ENCODE measurements at regions not wholly inside any gene's neighbourhood (a gene's known extent, or its start where the extent isn't known, plus 50 kb on each side); places are given as distances from the start of the nearest gene placed in this dataset.
"Not testable (repeated sequence)": the region's sequence is repeated elsewhere in the genome, so short reads cannot be mapped to it uniquely, and the experiment has no call there.

- ATAC-seq (ENCODE audit: low FRiP score in 2 of 2) (no peak), DNase-seq (no peak)
- 33 to 57% methylated on average over 2 of the region's 2 CpGs for WGBS, 2 donors
- Histone ChIP-seq H3K9me3 (no peaks in the 10 kb centered on the region), H3K4me3 (no peak overlapping the region), H3K27ac (no peak overlapping the region), H3K36me3 (no peaks in the 10 kb centered on the region), H3K4me1 (no peaks in the 10 kb centered on the region), H3K27me3 (no peaks in the 10 kb centered on the region)
- TF ChIP-seq POLR2AphosphoS5 (IDR thresholded peaks at IDR 0.05) (no peak), EP300 (IDR thresholded peaks at IDR 0.05) (no peak), POLR2A (IDR thresholded peaks at IDR 0.05) (no peak), CTCF (IDR thresholded peaks at IDR 0.05) (no peak)
These were observed 88.6 kb upstream of the FRMPD3 start for GRCh38 chrX:107360788-107361360.

GRCh38 chrX:107370185-107370584 is 79.3 kb upstream of the FRMPD3 start:
- not testable (repeated sequence) for H3K4me1 ChIP-seq; ATAC-seq (ENCODE audit: low FRiP score in 2 of 2); H3K36me3 ChIP-seq; DNase-seq; H3K27me3 ChIP-seq; H3K4me3 ChIP-seq; H3K27ac ChIP-seq; H3K9me3 ChIP-seq
- 87 to 90% methylated on average over 2 to 3 of the region's 3 CpGs for WGBS, 2 donors

- H3K9me3 ChIP-seq = no peaks in the 10 kb centered on the region
- DNase-seq = no peak
- ATAC-seq (ENCODE audit: low FRiP score in 2 of 2) = no peak
- no peaks in the 10 kb centered on the region for H3K27me3 ChIP-seq
- no peak for TF ChIP-seq EP300 (IDR thresholded peaks at IDR 0.05)
- TF ChIP-seq POLR2A (IDR thresholded peaks at IDR 0.05) = no peak
- no peak for TF ChIP-seq CTCF (IDR thresholded peaks at IDR 0.05)
- no peak for TF ChIP-seq POLR2AphosphoS5 (IDR thresholded peaks at IDR 0.05)
- no peaks in the 10 kb centered on the region for H3K36me3 ChIP-seq
- no peak overlapping the region for H3K4me3 ChIP-seq
- no peaks in the 10 kb centered on the region for H3K4me1 ChIP-seq
- WGBS, 2 donors = 74 to 79% methylated on average over 2 of the region's 2 CpGs
- no peak overlapping the region for H3K27ac ChIP-seq
These were observed 75.3 kb upstream of the FRMPD3 start for GRCh38 chrX:107374132-107374531.

- no peaks in the 10 kb centered on the region for H3K4me1 ChIP-seq
- H3K27ac ChIP-seq = no peak overlapping the region
- no peaks in the 10 kb centered on the region for H3K27me3 ChIP-seq
- ATAC-seq (ENCODE audit: low FRiP score in 2 of 2) = no peak
- no peak for DNase-seq
- H3K9me3 ChIP-seq = no peaks in the 10 kb centered on the region
- H3K36me3 ChIP-seq = no peaks in the 10 kb centered on the region
- H3K4me3 ChIP-seq = no peak overlapping the region
- TF ChIP-seq CTCF (IDR thresholded peaks at IDR 0.05) = no peak
- TF ChIP-seq POLR2AphosphoS5 (IDR thresholded peaks at IDR 0.05) = no peak
- no peak for TF ChIP-seq POLR2A (IDR thresholded peaks at IDR 0.05)
- no peak for TF ChIP-seq EP300 (IDR thresholded peaks at IDR 0.05)
These were observed 74.6 kb upstream of the FRMPD3 start for GRCh38 chrX:107374831-107375230.

GRCh38 chrX:107376186-107376585 is 73.3 kb upstream of the FRMPD3 start:
- not testable (repeated sequence) for H3K9me3 ChIP-seq; ATAC-seq (ENCODE audit: low FRiP score in 2 of 2); H3K4me3 ChIP-seq; H3K36me3 ChIP-seq; H3K4me1 ChIP-seq; H3K27ac ChIP-seq; DNase-seq; H3K27me3 ChIP-seq

- H3K36me3 ChIP-seq = no peaks in the 10 kb centered on the region
- ATAC-seq (ENCODE audit: low FRiP score in 2 of 2) (no peak), DNase-seq (no peak)
- no peak for TF ChIP-seq POLR2A (IDR thresholded peaks at IDR 0.05)
- TF ChIP-seq EP300 (IDR thresholded peaks at IDR 0.05) = no peak
- no peak for TF ChIP-seq CTCF (IDR thresholded peaks at IDR 0.05)
- TF ChIP-seq POLR2AphosphoS5 (IDR thresholded peaks at IDR 0.05) = no peak
- H3K4me3 ChIP-seq = no peak overlapping the region
- WGBS, 2 donors = 63 to 72% methylated on average over 7 to 8 of the region's 8 CpGs
- no peaks in the 10 kb centered on the region for H3K4me1 ChIP-seq
- no peaks in the 10 kb centered on the region for H3K9me3 ChIP-seq
- H3K27ac ChIP-seq = no peak overlapping the region
- no peaks in the 10 kb centered on the region for H3K27me3 ChIP-seq
These were observed 64.9 kb upstream of the FRMPD3 start for GRCh38 chrX:107384397-107385105.

Measured in upper lobe of left lung (tissue), 6 donors.